HCT116 (cell line): ENCODE measurements at regions not wholly inside any gene's neighbourhood (a gene's known extent, or its start where the extent isn't known, plus 50 kb on each side); places are given as distances from the start of the nearest gene placed in this dataset.

Source experiments
- ATAC-seq: fragments of 200-7000 bp; cut with Tn5 transposase; 2 replicates; pipeline ENCODE4 v1.9.1; 2020; ENCODE audit warnings: mild to moderate bottlenecking, moderate library complexity
- BruUV-seq: library from RNA; stranded (reverse); fragments of 400-500 nt; replicated peaks from 2 replicates; lab custom pipeline; 2021; lab: Mats Ljungman, UMichigan
- CTCF ChIA-PET: fragments of 300-600 bp; sonication (Branson Sonifier 250); formaldehyde crosslinking; loops from one replicate; lab custom pipeline; 2021; ENCODE audit warnings: antibody characterized with exemption; lab: Charles Lee
- POLR2A ChIA-PET: fragments of 300-600, 350-600 bp; sonication (Branson Sonifier 250); formaldehyde crosslinking; loops from one replicate; lab custom pipeline; 2021; ENCODE audit warnings: antibody characterized with exemption; lab: Charles Lee
- RAD21 ChIA-PET, 2 experiments: fragments of 300-600 bp; sonication (Branson Sonifier 250); formaldehyde crosslinking; loops; one replicate each; lab custom pipeline; 2023; ENCODE audit warnings: low total read pairs in 2 of 2; ENCODE audit not compliant: uncharacterized antibody in 2 of 2, unreplicated experiment in 2 of 2, low non-redundant PET in 1 of 2; lab: Charles Lee
- DNase-seq: peaks from one replicate; pipeline ENCODE4 v3.0.0-alpha.2; 2010; ENCODE audit warnings: low read depth, low spot score
- H2AFZ ChIP-seq: fragments of 200-600 bp; shearing (Covaris generic), sonication (generic); 2 replicates; pipeline ENCODE4 v1.6.1; 2017; ENCODE audit warnings: low read depth, mixed run types, mixed read lengths, antibody characterized with exemption, low read length; ENCODE audit not compliant: poor library complexity, severe bottlenecking
- H3K27ac ChIP-seq: 2 replicates; pipeline ENCODE4 v1.5.1; 2012; ENCODE audit warnings: low read depth, low read length
- H3K27me3 ChIP-seq: fragments of 200-600 bp; sonication (generic); 2 replicates; pipeline ENCODE4 v1.6.1; 2016; ENCODE audit warnings: mixed run types, low read length, mixed read lengths; ENCODE audit not compliant: insufficient read depth
- H3K36me3 ChIP-seq, 2 experiments: fragments of 200-500 bp in 1 of 2; fragments of 200-600 bp in 1 of 2; sonication (Bioruptor generic) in 1 of 2; sonication (generic) in 1 of 2; 2 replicates each; pipeline versions ENCODE4 v1.5.1 to v1.6.1; 2014 to 2016; ENCODE audit warnings: low read length in 2 of 2, inconsistent platforms in 1 of 2, mixed read lengths in 1 of 2, mixed run types in 1 of 2; ENCODE audit not compliant: insufficient read depth in 2 of 2, control insufficient read depth in 1 of 2
- H3K4me1 ChIP-seq, 2 experiments: fragments of 200-600 bp in 1 of 2; sonication (generic) in 1 of 2; 2 replicates each; pipeline versions ENCODE4 v1.5.1 to v1.6.1; 2012 to 2017; ENCODE audit warnings: low read length in 2 of 2, inconsistent platforms in 1 of 2, mild to moderate bottlenecking in 1 of 2, mixed read lengths in 1 of 2, mixed run types in 1 of 2, moderate library complexity in 1 of 2; ENCODE audit not compliant: insufficient read depth in 2 of 2, control insufficient read depth in 1 of 2
- H3K4me2 ChIP-seq: fragments of 200-600 bp; sonication (generic); 2 replicates; pipeline ENCODE4 v1.6.1; 2017; ENCODE audit warnings: mixed run types, low read length, mixed read lengths
- H3K4me3 ChIP-seq, 2 experiments: fragments of 200-600 bp in 1 of 2; sonication (generic) in 1 of 2; replicated peaks in 1 of 2; 2 replicates each; pipeline ENCODE4 v1.5.1; 2011 to 2016; ENCODE audit warnings: low read length in 2 of 2, control low read depth in 1 of 2, low read depth in 1 of 2, mild to moderate bottlenecking in 1 of 2, mixed read lengths in 1 of 2, mixed run types in 1 of 2
- H3K79me2 ChIP-seq: fragments of 200-600 bp; sonication (generic); 2 replicates; pipeline ENCODE4 v1.6.1; 2017; ENCODE audit warnings: mild to moderate bottlenecking, mixed run types, low read length, moderate library complexity, mixed read lengths; ENCODE audit not compliant: insufficient read depth
- H3K9ac ChIP-seq: fragments of 200-600 bp; sonication (generic); 2 replicates; pipeline ENCODE4 v1.6.1; 2016; ENCODE audit warnings: low read length, mixed read lengths
- H3K9me2 ChIP-seq: fragments of 200-600 bp; sonication (generic), shearing (Covaris generic); 2 replicates; pipeline ENCODE4 v1.6.1; 2017; ENCODE audit warnings: mixed run types, mild to moderate bottlenecking, moderate library complexity; ENCODE audit not compliant: insufficient read depth
- H3K9me3 ChIP-seq, 2 experiments: fragments of 200-500 bp in 1 of 2; fragments of 200-600 bp in 1 of 2; sonication (Bioruptor generic) in 1 of 2; sonication (generic) in 1 of 2; 2 replicates each; pipeline ENCODE4 v1.6.1; 2014 to 2017; ENCODE audit warnings: low read length in 2 of 2, mixed read lengths in 2 of 2, inconsistent platforms in 1 of 2, low read depth in 1 of 2, mild to moderate bottlenecking in 1 of 2, mixed run types in 1 of 2, moderate library complexity in 1 of 2; ENCODE audit not compliant: control insufficient read depth in 1 of 2, insufficient read depth in 1 of 2
- H4K20me1 ChIP-seq: fragments of 200-600 bp; sonication (generic), shearing (Covaris generic); 2 replicates; pipeline ENCODE4 v1.6.1; 2017; ENCODE audit warnings: mixed run types, mild to moderate bottlenecking, moderate library complexity; ENCODE audit not compliant: insufficient read depth
- CBX3 ChIP-seq: IDR thresholded peaks from 2 replicates; pipeline ENCODE4 v1.6.1; 2012; ENCODE audit warnings: low read depth
- CEBPB ChIP-seq: IDR thresholded peaks from 2 replicates; pipeline ENCODE4 v1.6.1; 2012; ENCODE audit warnings: low read depth
- EGR1 ChIP-seq: IDR thresholded peaks from 2 replicates; pipeline ENCODE4 v1.6.1; 2012; ENCODE audit warnings: low read depth
- EZH2 ChIP-seq: fragments of 200-600 bp; sonication (generic); IDR thresholded peaks from 2 replicates; pipeline ENCODE4 v1.6.1; 2017; ENCODE audit warnings: antibody characterized with exemption, mixed run types
- EZH2phosphoT487 ChIP-seq: fragments of 200-600 bp; IDR thresholded peaks from 2 replicates; pipeline ENCODE4 v1.6.1; 2018; ENCODE audit warnings: antibody characterized with exemption, borderline replicate concordance
- MAX ChIP-seq: IDR thresholded peaks from 2 replicates; pipeline ENCODE4 v1.6.1; 2012
- POLR2AphosphoS5 ChIP-seq: IDR thresholded peaks from 2 replicates; pipeline ENCODE4 v1.6.1; 2011; ENCODE audit warnings: mild to moderate bottlenecking, low read depth, low read length, moderate library complexity
- RAD21 ChIP-seq: IDR thresholded peaks from 2 replicates; pipeline ENCODE4 v1.6.1; 2012; ENCODE audit warnings: low read depth, mild to moderate bottlenecking
- REST ChIP-seq: IDR thresholded peaks from 2 replicates; pipeline ENCODE4 v1.6.1; 2012; ENCODE audit warnings: low read depth
- SIN3A ChIP-seq: IDR thresholded peaks from 2 replicates; pipeline ENCODE4 v1.6.1; 2012; ENCODE audit warnings: low read depth
- SP1 ChIP-seq: IDR thresholded peaks from 2 replicates; pipeline ENCODE4 v1.6.1; 2012; ENCODE audit warnings: low read depth
- SRF ChIP-seq: IDR thresholded peaks from 2 replicates; pipeline ENCODE4 v1.6.1; 2012; ENCODE audit warnings: low read depth
- TCF7L2 ChIP-seq: IDR thresholded peaks from 2 replicates; pipeline ENCODE4 v1.7.0; 2011; ENCODE audit warnings: borderline replicate concordance, inconsistent platforms; ENCODE audit not compliant: insufficient read depth, insufficient read length; ENCODE audit errors: extremely low read depth
- ZBTB33 ChIP-seq: IDR thresholded peaks from 2 replicates; pipeline ENCODE4 v1.6.1; 2011; ENCODE audit warnings: mild to moderate bottlenecking, low read length, moderate library complexity; ENCODE audit not compliant: insufficient replicate concordance; ENCODE audit errors: extremely low read depth
- ZFX ChIP-seq: fragments of 450-650 bp; IDR thresholded peaks from 2 replicates; pipeline ENCODE4 v1.6.1; 2017
- intact Hi-C: fragments of 100-400 bp; cut with micrococcal nuclease; formaldehyde crosslinking; loops from 2 replicates; pipeline ENCODE4 v1.10.0; 2022

GRCh38 chr3:175983379-175983778, 1124.2 kb downstream of the NAALADL2 start:
- Histone ChIP-seq H3K9me3 (no peaks in the 10 kb centered on the region), H3K4me3 (no peak overlapping the region), H2AFZ (no peak overlapping the region), H4K20me1 (no peaks in the 10 kb centered on the region), H3K4me1 (no peaks in the 10 kb centered on the region), H3K27ac (no peak overlapping the region), H3K9me2 (no peaks in the 10 kb centered on the region; the same call in 1 of the 2 replicates), H3K4me2 (no peak overlapping the region), H3K9ac (no peak overlapping the region), H3K27me3 (no peaks in the 10 kb centered on the region), H3K79me2 (no peaks in the 10 kb centered on the region), H3K36me3 (no peaks in the 10 kb centered on the region)
- no peak for DNase-seq
- TF ChIP-seq EZH2 = no peak
- no peak for TF ChIP-seq MAX
- TF ChIP-seq ZFX = no peak
- TF ChIP-seq CEBPB = no peak
- ChIA-PET POLR2A (no interaction called here), CTCF (no interaction called here), RAD21 (no interaction called here)
- no TSS peak for BruUV-seq
- ATAC-seq = no peak
- intact Hi-C loops = no loop called here

GRCh38 chr3:175980486-175981090, 1121.5 kb downstream of the NAALADL2 start:
- intact Hi-C loops = no loop called here
- Histone ChIP-seq H3K36me3 (no peaks in the 10 kb centered on the region), H3K9me3 (no peaks in the 10 kb centered on the region), H3K9me2 (no peaks in the 10 kb centered on the region; the same call in 1 of the 2 replicates), H3K79me2 (no peaks in the 10 kb centered on the region), H4K20me1 (no peaks in the 10 kb centered on the region), H2AFZ (no peak overlapping the region), H3K27ac (no peak overlapping the region), H3K4me3 (no peak overlapping the region), H3K9ac (no peak overlapping the region), H3K4me2 (no peak overlapping the region), H3K4me1 (no peaks in the 10 kb centered on the region), H3K27me3 (no peaks in the 10 kb centered on the region)
- ChIA-PET POLR2A (interaction anchor here (0.6 kb wide), 1 partner anchor 46 kb away, joined by 3 read pairs; no protein-coding TSS in a partner anchor), CTCF (no interaction called here), RAD21 (no interaction called here)
- ATAC-seq = no peak
- BruUV-seq = no TSS peak
- DNase-seq = no peak
- TF ChIP-seq EZH2 (no peak), CBX3 (no peak), TCF7L2 (no peak), EGR1 (no peak), POLR2AphosphoS5 (no peak), REST (no peak), SIN3A (no peak), EZH2phosphoT487 (no peak), CEBPB (no peak), SP1 (no peak), RAD21 (no peak), ZBTB33 (no peak), ZFX (no peak), MAX (no peak), SRF (no peak)
